ENCODE measurements at regions not wholly inside any gene's neighbourhood (a gene's known extent, or its start where the extent isn't known, plus 50 kb on each side); places are given as distances from the start of the nearest gene placed in this dataset.

DNA sequence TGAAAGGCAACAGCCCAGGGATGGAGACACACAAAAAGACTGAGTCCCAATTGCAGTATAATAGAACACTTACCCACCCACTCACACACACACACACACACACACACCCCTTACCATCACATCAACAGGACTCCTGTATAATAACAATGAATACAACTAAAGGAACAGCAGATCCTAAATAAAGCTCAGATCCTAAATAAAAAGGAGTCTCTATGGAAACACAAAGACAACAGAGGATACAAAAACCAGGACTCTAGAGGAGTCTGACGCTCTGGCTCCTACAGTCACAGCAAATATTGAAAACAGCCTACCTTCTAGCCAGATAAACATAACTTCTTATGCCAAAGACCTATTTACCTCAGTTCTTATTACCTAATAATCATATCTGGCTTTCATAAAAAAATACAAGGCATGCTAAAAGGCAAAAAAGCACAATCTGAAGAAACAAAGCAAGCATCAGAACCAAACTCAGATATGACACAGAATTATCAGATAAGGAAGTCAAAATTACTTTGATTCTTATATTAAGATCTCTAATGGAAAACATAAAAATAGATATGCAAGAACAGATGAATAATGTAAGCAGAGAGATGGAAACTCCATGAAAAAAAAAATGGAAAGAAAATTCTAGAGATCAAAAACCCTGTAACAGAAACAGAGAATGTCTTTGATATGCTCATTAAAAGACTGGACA is 134.9 kb downstream of the MMUT start:
- Histone ChIP-seq H2BK12ac (ENCODE audit: insufficient read length, low read depth, low read length) (no peak overlapping the region), H4K20me1 (ENCODE audit: control insufficient read depth, insufficient read depth, insufficient read length) (no peaks in the 10 kb centered on the region), H4K8ac (replicated peaks; ENCODE audit: insufficient read length, low read depth, low read length) (no peak overlapping the region), H3K18ac (ENCODE audit: insufficient read length, low read depth, low read length) (no peak overlapping the region), H3K27me3 (ENCODE audit: insufficient read depth, low read length) (no peaks in the 10 kb centered on the region), H3K14ac (ENCODE audit: insufficient read depth, low read length) (no peak overlapping the region), H4K5ac (ENCODE audit: insufficient read length, low read depth, low read length) (no peak overlapping the region), H2AFZ (ENCODE audit: low read length) (no peak overlapping the region), H2BK5ac (ENCODE audit: insufficient read length, low read length) (no peak overlapping the region), H4K91ac (ENCODE audit: insufficient read length, low read depth, low read length) (no peak overlapping the region), H3K9me3 (ENCODE audit: control insufficient read depth, low read depth, low read length) (no peaks in the 10 kb centered on the region), H3K27ac (ENCODE audit: insufficient read length, low read depth, low read length) (no peak overlapping the region), H2BK20ac (ENCODE audit: low read depth, low read length, poor library complexity, severe bottlenecking) (no peak overlapping the region), H3K79me2 (ENCODE audit: insufficient read depth, low read length) (no peaks in the 10 kb centered on the region), H3K9ac (ENCODE audit: extremely low read depth, insufficient read length, low read length) (no peak overlapping the region), H3T11ph (ENCODE audit: low read length) (no peak overlapping the region), H3K4me2 (ENCODE audit: insufficient read depth, insufficient read length, low read length) (no peak overlapping the region), H3K23me2 (ENCODE audit: insufficient read length, low read depth, low read length, poor library complexity, severe bottlenecking) (no peaks in the 10 kb centered on the region), H2AK5ac (ENCODE audit: insufficient read length, low read length) (no peak overlapping the region), H2BK120ac (ENCODE audit: low read depth, low read length, poor library complexity, severe bottlenecking) (no peak overlapping the region), H3K4me1 (ENCODE audit: insufficient read depth, low read length) (peaks cover 4% of the 10 kb centered on the region; the same call in 1 of the 2 replicates), H3K23ac (ENCODE audit: insufficient read length, low read depth, low read length) (no peak overlapping the region), H3K4ac (ENCODE audit: low read depth, low read length) (no peak overlapping the region), H3K79me1 (ENCODE audit: insufficient read depth, low read depth, low read length, poor library complexity, severe bottlenecking) (no peaks in the 10 kb centered on the region), H3K56ac (ENCODE audit: insufficient read length, low read depth, low read length) (no peak overlapping the region), H2BK15ac (ENCODE audit: low read depth, low read length) (no peak overlapping the region)
- Mint-ChIP-seq H3K36me3 (ENCODE audit: insufficient read depth in 1 of 3, low read depth in 3 of 3) (peaks cover 0 to 3% (median 0%) of the 10 kb centered on the region in 3 experiments; a peak in 4 of 7 replicates), H3K9me3 (peaks cover 6 to 11% of the 10 kb centered on the region in 2 experiments; a peak in 4 of 5 replicates), H3K4me1 (peaks cover 19 to 24% of the 10 kb centered on the region in 2 experiments), H3K27me3 (ENCODE audit: low read depth) (no peaks in the 10 kb centered on the region), H3K27ac (peak overlapping the region in 1 of 3 experiments; percentile 11; a peak in 2 of 7 replicates), H3K4me3 (no peak overlapping the region)
- no peak for DNase-seq
- WGBS (ENCODE audit: extremely low coverage, insufficient read length, low lambda C conversion rate) = no CpG with 5 or more reads among the region's 1 CpG
- TF ChIP-seq, protein P1, sequence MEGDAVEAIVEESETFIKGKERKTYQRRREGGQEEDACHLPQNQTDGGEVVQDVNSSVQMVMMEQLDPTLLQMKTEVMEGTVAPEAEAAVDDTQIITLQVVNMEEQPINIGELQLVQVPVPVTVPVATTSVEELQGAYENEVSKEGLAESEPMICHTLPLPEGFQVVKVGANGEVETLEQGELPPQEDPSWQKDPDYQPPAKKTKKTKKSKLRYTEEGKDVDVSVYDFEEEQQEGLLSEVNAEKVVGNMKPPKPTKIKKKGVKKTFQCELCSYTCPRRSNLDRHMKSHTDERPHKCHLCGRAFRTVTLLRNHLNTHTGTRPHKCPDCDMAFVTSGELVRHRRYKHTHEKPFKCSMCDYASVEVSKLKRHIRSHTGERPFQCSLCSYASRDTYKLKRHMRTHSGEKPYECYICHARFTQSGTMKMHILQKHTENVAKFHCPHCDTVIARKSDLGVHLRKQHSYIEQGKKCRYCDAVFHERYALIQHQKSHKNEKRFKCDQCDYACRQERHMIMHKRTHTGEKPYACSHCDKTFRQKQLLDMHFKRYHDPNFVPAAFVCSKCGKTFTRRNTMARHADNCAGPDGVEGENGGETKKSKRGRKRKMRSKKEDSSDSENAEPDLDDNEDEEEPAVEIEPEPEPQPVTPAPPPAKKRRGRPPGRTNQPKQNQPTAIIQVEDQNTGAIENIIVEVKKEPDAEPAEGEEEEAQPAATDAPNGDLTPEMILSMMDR (conservative IDR thresholded peaks at IDR 0.05) = no peak

Measured in H9 (cell line).